BLaER1 (cell line): ENCODE measurements at regions not wholly inside any gene's neighbourhood (a gene's known extent, or its start where the extent isn't known, plus 50 kb on each side); places are given as distances from the start of the nearest gene placed in this dataset.

ENCODE experiments used
- H3K27ac ChIP-seq: shearing (Covaris generic); formaldehyde crosslinking; 2 replicates; pipeline ENCODE4 v1.8.1; 2022
- H3K27me3 ChIP-seq: shearing (Covaris generic); formaldehyde crosslinking; 2 replicates; pipeline ENCODE4 v1.8.1; 2022
- H3K36me3 ChIP-seq: shearing (Covaris generic); formaldehyde crosslinking; 2 replicates; pipeline ENCODE4 v1.8.1; 2022
- H3K4me1 ChIP-seq: shearing (Covaris generic); formaldehyde crosslinking; 2 replicates; pipeline ENCODE4 v1.8.1; 2022
- H3K4me2 ChIP-seq: shearing (Covaris generic); formaldehyde crosslinking; 2 replicates; pipeline ENCODE4 v1.8.1; 2022
- H3K4me3 ChIP-seq: shearing (Covaris generic); formaldehyde crosslinking; 2 replicates; pipeline ENCODE4 v1.8.1; 2022
- H3K9ac ChIP-seq: shearing (Covaris generic); formaldehyde crosslinking; 2 replicates; pipeline ENCODE4 v1.8.1; 2022
- H3K9me3 ChIP-seq: shearing (Covaris generic); formaldehyde crosslinking; 2 replicates; pipeline ENCODE4 v1.8.1; 2022
- H4K20me1 ChIP-seq: shearing (Covaris generic); formaldehyde crosslinking; 2 replicates; pipeline ENCODE4 v1.8.1; 2022
- Cebpa-rat ChIP-seq: shearing (Covaris generic); IDR thresholded peaks from 2 replicates; pipeline ENCODE4 v1.8.1; 2022

GRCh38 chr4:74531963-74532794 lies 87.2 kb downstream of the AREG start:
- no peaks in the 10 kb centered on the region for H3K27me3 ChIP-seq
- TF ChIP-seq Cebpa-rat: no peak
- H3K4me3 ChIP-seq: no peak overlapping the region
- H4K20me1 ChIP-seq: no peaks in the 10 kb centered on the region
- H3K4me1 ChIP-seq: no peaks in the 10 kb centered on the region
- no peaks in the 10 kb centered on the region for H3K9me3 ChIP-seq
- no peaks in the 10 kb centered on the region for H3K36me3 ChIP-seq
- no peak overlapping the region for H3K4me2 ChIP-seq
- H3K9ac ChIP-seq: no peak overlapping the region
- H3K27ac ChIP-seq: no peak overlapping the region

DNA sequence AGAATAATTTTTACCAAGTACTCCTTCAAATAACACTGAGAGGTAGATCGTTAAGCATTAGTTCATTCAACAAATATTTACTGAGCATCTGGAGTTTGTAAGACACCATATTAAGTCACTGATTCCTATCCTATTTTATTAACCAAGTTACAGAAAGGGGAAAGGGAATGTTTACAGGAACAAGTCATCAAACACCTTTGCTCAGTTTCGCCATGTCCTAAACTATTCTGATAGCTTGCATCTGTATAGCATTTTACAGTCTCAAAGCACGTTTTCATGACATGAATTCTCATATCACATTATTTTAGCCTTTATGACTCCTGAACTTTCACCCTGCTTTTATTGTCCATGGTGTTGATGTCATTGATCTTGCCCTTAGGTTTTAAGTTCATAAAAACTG lies 89.2 kb downstream of the AREG start:
- H3K36me3 ChIP-seq: no peaks in the 10 kb centered on the region
- no peaks in the 10 kb centered on the region for H3K27me3 ChIP-seq
- H3K27ac ChIP-seq: no peak overlapping the region
- H3K9ac ChIP-seq: no peak overlapping the region
- TF ChIP-seq Cebpa-rat: no peak
- no peaks in the 10 kb centered on the region for H3K9me3 ChIP-seq
- no peak overlapping the region for H3K4me3 ChIP-seq
- H3K4me1 ChIP-seq: no peaks in the 10 kb centered on the region
- no peak overlapping the region for H3K4me2 ChIP-seq
- no peaks in the 10 kb centered on the region for H4K20me1 ChIP-seq

GRCh38 chr4:74534936-74535335 lies 90.0 kb downstream of the AREG start:
- Histone ChIP-seq H3K27ac (no peak overlapping the region), H3K36me3 (no peaks in the 10 kb centered on the region), H4K20me1 (no peaks in the 10 kb centered on the region), H3K27me3 (no peaks in the 10 kb centered on the region), H3K4me2 (no peak overlapping the region), H3K4me1 (no peaks in the 10 kb centered on the region), H3K9me3 (no peaks in the 10 kb centered on the region), H3K9ac (no peak overlapping the region), H3K4me3 (no peak overlapping the region)
- TF ChIP-seq Cebpa-rat: no peak

GRCh38 chr4:74535512-74535911 lies 90.6 kb downstream of the AREG start:
- no peak overlapping the region for H3K9ac ChIP-seq

GRCh38 chr4:74536557-74536956 lies 91.6 kb downstream of the AREG start:
- Histone ChIP-seq H3K27ac (no peak overlapping the region), H4K20me1 (no peaks in the 10 kb centered on the region), H3K4me3 (no peak overlapping the region), H3K36me3 (no peaks in the 10 kb centered on the region), H3K4me1 (no peaks in the 10 kb centered on the region), H3K27me3 (no peaks in the 10 kb centered on the region), H3K4me2 (no peak overlapping the region), H3K9me3 (no peaks in the 10 kb centered on the region), H3K9ac (no peak overlapping the region)
- TF ChIP-seq Cebpa-rat: no peak

More at GRCh38 chr4:74535512-74535911, 90.6 kb downstream of the AREG start:
- Histone ChIP-seq H3K4me3 (no peak overlapping the region), H3K4me1 (no peaks in the 10 kb centered on the region), H3K36me3 (no peaks in the 10 kb centered on the region), H3K4me2 (no peak overlapping the region), H3K27me3 (no peaks in the 10 kb centered on the region), H3K27ac (no peak overlapping the region), H4K20me1 (no peaks in the 10 kb centered on the region), H3K9me3 (no peaks in the 10 kb centered on the region)
- no peak for TF ChIP-seq Cebpa-rat

DNA sequence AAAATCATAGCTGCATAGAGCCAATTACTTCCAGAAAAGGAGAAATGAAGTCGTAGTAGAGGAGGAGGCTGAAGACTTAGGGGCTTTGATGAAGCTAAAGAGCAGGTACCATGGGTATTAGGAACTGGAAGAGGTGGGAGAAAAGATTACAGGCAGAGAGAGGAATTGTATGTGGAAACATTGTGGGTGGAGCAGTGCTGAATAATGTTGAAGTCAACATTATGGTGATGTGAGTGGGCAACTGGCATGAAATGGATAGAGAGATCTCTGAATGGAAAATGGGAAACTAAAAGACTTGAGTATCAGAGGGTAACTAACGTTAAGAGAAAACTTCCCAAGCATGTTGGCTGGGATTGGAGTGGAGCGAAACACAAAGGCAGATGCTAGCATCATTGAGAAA lies 92.5 kb downstream of the AREG start:
- Histone ChIP-seq H3K27me3 (no peaks in the 10 kb centered on the region), H3K27ac (no peak overlapping the region), H3K36me3 (no peaks in the 10 kb centered on the region), H3K4me1 (no peaks in the 10 kb centered on the region), H3K9ac (no peak overlapping the region), H3K4me3 (no peak overlapping the region), H4K20me1 (no peaks in the 10 kb centered on the region), H3K9me3 (no peaks in the 10 kb centered on the region), H3K4me2 (no peak overlapping the region)
- TF ChIP-seq Cebpa-rat: no peak

- H4K20me1 ChIP-seq: no peaks in the 10 kb centered on the region
- H3K4me2 ChIP-seq: no peak overlapping the region
- H3K4me3 ChIP-seq: no peak overlapping the region
- TF ChIP-seq Cebpa-rat: no peak
- H3K9me3 ChIP-seq: no peaks in the 10 kb centered on the region
- H3K27ac ChIP-seq: no peak overlapping the region
- H3K9ac ChIP-seq: no peak overlapping the region
- peaks cover 11% of the 10 kb centered on the region for H3K4me1 ChIP-seq
- no peaks in the 10 kb centered on the region for H3K36me3 ChIP-seq
- no peaks in the 10 kb centered on the region for H3K27me3 ChIP-seq
Measured at GRCh38 chr4:74539044-74539790, 94.3 kb downstream of the AREG start.

DNA sequence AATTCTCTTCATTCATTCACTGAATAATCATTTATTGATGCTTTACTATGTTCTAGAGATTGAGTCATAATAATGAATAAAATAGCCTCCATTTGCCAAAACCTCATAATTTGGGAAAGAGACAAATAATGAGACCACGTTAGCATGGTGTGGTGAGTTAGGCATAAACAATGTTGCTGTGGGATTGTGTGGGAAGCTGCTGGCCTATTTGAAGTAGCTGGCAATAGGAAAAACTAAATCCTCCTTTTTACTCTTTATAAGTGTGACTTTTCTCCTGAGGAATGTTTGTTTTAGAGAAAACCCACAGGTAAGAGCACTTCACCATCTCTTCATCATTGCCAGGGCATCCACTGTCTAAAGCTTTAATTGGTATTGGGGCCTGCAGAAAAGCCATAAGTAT lies 95.3 kb downstream of the AREG start:
- Histone ChIP-seq H3K27me3 (no peaks in the 10 kb centered on the region), H3K4me3 (no peak overlapping the region), H3K36me3 (no peaks in the 10 kb centered on the region), H3K9ac (no peak overlapping the region), H4K20me1 (no peaks in the 10 kb centered on the region), H3K4me1 (peaks cover 11% of the 10 kb centered on the region), H3K27ac (no peak overlapping the region), H3K4me2 (no peak overlapping the region), H3K9me3 (no peaks in the 10 kb centered on the region)
- no peak for TF ChIP-seq Cebpa-rat

- H3K4me2 ChIP-seq: no peak overlapping the region
- no peaks in the 10 kb centered on the region for H3K27me3 ChIP-seq
- no peak overlapping the region for H3K9ac ChIP-seq
- H3K4me1 ChIP-seq: peaks cover 11% of the 10 kb centered on the region
- no peak overlapping the region for H3K27ac ChIP-seq
- no peak overlapping the region for H3K4me3 ChIP-seq
- no peaks in the 10 kb centered on the region for H4K20me1 ChIP-seq
- no peaks in the 10 kb centered on the region for H3K9me3 ChIP-seq
- no peaks in the 10 kb centered on the region for H3K36me3 ChIP-seq
- no peak for TF ChIP-seq Cebpa-rat
Measured at GRCh38 chr4:74541667-74542066, 96.7 kb downstream of the AREG start.

DNA sequence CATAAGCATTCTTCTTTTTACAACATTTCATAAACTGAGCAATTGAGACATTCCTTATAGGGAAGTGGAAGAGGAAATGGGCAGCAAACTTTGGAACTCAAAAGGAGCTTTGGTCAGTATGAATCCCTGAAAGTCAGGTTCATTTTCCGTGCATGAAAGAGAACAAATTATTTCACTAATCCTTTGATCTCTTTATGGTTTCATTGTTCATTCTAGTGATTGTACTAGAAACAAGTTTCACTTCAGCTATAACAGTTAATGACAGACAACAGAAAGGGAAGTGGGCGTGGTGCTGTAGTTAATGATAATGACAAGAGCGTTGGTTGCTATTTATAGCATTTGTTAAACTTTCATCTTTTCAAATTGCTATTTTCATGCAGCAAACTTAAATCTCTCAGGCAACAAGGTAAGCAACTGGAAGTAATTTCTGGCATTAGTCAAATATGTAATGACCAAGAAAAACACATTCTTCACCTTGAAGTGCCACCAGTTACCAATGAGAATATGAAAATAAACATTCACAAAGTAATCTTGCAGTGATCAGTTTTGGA lies 98.4 kb downstream of the AREG start:
- H3K36me3 ChIP-seq: no peaks in the 10 kb centered on the region
- peaks cover 11% of the 10 kb centered on the region for H3K4me1 ChIP-seq
- H3K9ac ChIP-seq: no peak overlapping the region
- no peaks in the 10 kb centered on the region for H3K9me3 ChIP-seq
- TF ChIP-seq Cebpa-rat: no peak
- H4K20me1 ChIP-seq: no peaks in the 10 kb centered on the region
- H3K4me2 ChIP-seq: peak overlapping the region; percentile 45
- H3K4me3 ChIP-seq: no peak overlapping the region
- no peak overlapping the region for H3K27ac ChIP-seq
- no peaks in the 10 kb centered on the region for H3K27me3 ChIP-seq
